Lung (tissue), 11 donors: ENCODE measurements at regions not wholly inside any gene's neighbourhood (a gene's known extent, or its start where the extent isn't known, plus 50 kb on each side); places are given as distances from the start of the nearest gene placed in this dataset.

ENCODE experiments used
- ATAC-seq: fragments of 200-7000 bp; cut with Tn5 transposase; one replicate; pipeline ENCODE4 v1.9.1; 2020; ENCODE audit warnings: moderate number of reproducible peaks; ENCODE audit not compliant: insufficient read depth, low FRiP score
- DNase-seq, 3 donors: peaks; one replicate each; pipeline ENCODE4 v3.0.0-alpha.2; 2013 to 2017
- H3K27ac ChIP-seq, 2 donors: one replicate each; pipeline ENCODE4 v1.5.1; 2013; ENCODE audit warnings: mild to moderate bottlenecking in 2 of 2, moderate library complexity in 2 of 2, control low read depth in 1 of 2, inconsistent platforms in 1 of 2, low read depth in 1 of 2, low read length in 1 of 2
- H3K27me3 ChIP-seq, 3 donors: one replicate each; pipeline ENCODE4 v1.5.1; 2013; ENCODE audit warnings: low read length in 2 of 3; ENCODE audit not compliant: control insufficient read depth in 3 of 3, insufficient read depth in 3 of 3
- H3K36me3 ChIP-seq, 4 donors: one replicate each; pipeline ENCODE4 v1.5.1; 2013; ENCODE audit warnings: low read length in 4 of 4, mild to moderate bottlenecking in 1 of 4, moderate library complexity in 1 of 4; ENCODE audit not compliant: control insufficient read depth in 4 of 4, insufficient read depth in 4 of 4
- H3K4me1 ChIP-seq, 5 donors: one replicate each; pipeline ENCODE4 v1.5.1; 2013; ENCODE audit warnings: low read length in 5 of 5, mild to moderate bottlenecking in 2 of 5, moderate library complexity in 1 of 5; ENCODE audit not compliant: control insufficient read depth in 5 of 5, insufficient read depth in 5 of 5
- H3K4me3 ChIP-seq: one replicate; pipeline ENCODE4 v1.5.1; 2013; ENCODE audit warnings: mild to moderate bottlenecking, control low read depth, moderate library complexity
- H3K9ac ChIP-seq, 2 donors: one replicate each; pipeline ENCODE4 v1.5.1; 2013; ENCODE audit warnings: low read length in 2 of 2, control low read depth in 1 of 2; ENCODE audit not compliant: insufficient read depth in 1 of 2
- H3K9me3 ChIP-seq, 4 donors: one replicate each; pipeline ENCODE4 v1.5.1; 2013; ENCODE audit warnings: low read length in 3 of 4, mild to moderate bottlenecking in 1 of 4, moderate library complexity in 1 of 4; ENCODE audit not compliant: control insufficient read depth in 4 of 4, insufficient read depth in 3 of 4
- CTCF ChIP-seq: IDR thresholded peaks from 2 replicates; pipeline ENCODE4 v1.5.1; 2012; ENCODE audit warnings: mild to moderate bottlenecking; ENCODE audit errors: control extremely low read depth, extremely low read depth
- WGBS, 2 donors: extraction: QIAGEN DNeasy Blood & Tissue Kit; methylation state at CpG; one replicate each; pipeline ENCODE4 v1.1.7; 2013; 5-methylcytosine and 5-hydroxymethylcytosine counted together
- donor health status: control.
- donor health status: control.
- donor health status: Bipolar disorder and iron deficiency.
- donor health status: healthy.
- donor health status: DM: yes; HTN: yes; CAD: no.

GRCh38 chr1:59046134-59046533, 250.8 kb upstream of the FGGY start:
- DNase-seq = no peak
- 89% methylated on average over 2 of the region's 2 CpGs for WGBS, 2 donors
- ATAC-seq = no peak
- Histone ChIP-seq H3K9me3 (no peaks in the 10 kb centered on the region), H3K27ac (no peak overlapping the region), H3K4me1 (peaks cover 0 to 13% (median 7%) of the 10 kb centered on the region in 5 donors), H3K36me3 (no peaks in the 10 kb centered on the region), H3K27me3 (no peaks in the 10 kb centered on the region), H3K4me3 (no peak overlapping the region), H3K9ac (no peak overlapping the region)
- no peak for TF ChIP-seq CTCF

- Histone ChIP-seq H3K4me3 (no peak overlapping the region), H3K9ac (no peak overlapping the region), H3K27ac (peak overlapping the region in 1 of 2 donors; percentile 26), H3K9me3 (no peaks in the 10 kb centered on the region), H3K4me1 (peaks cover 0 to 10% (median 7%) of the 10 kb centered on the region in 5 donors), H3K27me3 (no peaks in the 10 kb centered on the region), H3K36me3 (no peaks in the 10 kb centered on the region)
- ATAC-seq (no peak), DNase-seq (no peak)
- WGBS, 2 donors = 4 to 20% methylated on average over 2 of the region's 2 CpGs
- no peak for TF ChIP-seq CTCF
Measured at GRCh38 chr1:59046730-59047157, 250.2 kb upstream of the FGGY start.

- H3K9me3 ChIP-seq = no peaks in the 10 kb centered on the region
- WGBS, 2 donors = 73 to 86% methylated on average over 4 of the region's 4 CpGs
Measured at GRCh38 chr1:59051007-59051406, 245.9 kb upstream of the FGGY start.

More at GRCh38 chr1:59051007-59051406, 245.9 kb upstream of the FGGY start:
- DNase-seq (no peak), ATAC-seq (no peak)
- Histone ChIP-seq H3K4me1 (peaks cover 0 to 18% (median 3%) of the 10 kb centered on the region in 5 donors), H3K27ac (no peak overlapping the region), H3K27me3 (no peaks in the 10 kb centered on the region), H3K4me3 (no peak overlapping the region), H3K36me3 (no peaks in the 10 kb centered on the region), H3K9ac (no peak overlapping the region)
- no peak for TF ChIP-seq CTCF
